ENCODE measurements at regions not wholly inside any gene's neighbourhood (a gene's known extent, or its start where the extent isn't known, plus 50 kb on each side); places are given as distances from the start of the nearest gene placed in this dataset.

GRCh38 chr15:31563421-31563820 lies 236.8 kb downstream of the KLF13 start:
- Histone ChIP-seq H3K27me3 (ENCODE audit: control insufficient read depth, insufficient read depth, low read length, poor library complexity, severe bottlenecking) (no peaks in the 10 kb centered on the region), H3K4me1 (ENCODE audit: control insufficient read depth, insufficient read depth, low read length) (no peaks in the 10 kb centered on the region), H3K27ac (ENCODE audit: low read depth, low read length) (no peak overlapping the region), H3K9me3 (ENCODE audit: control insufficient read depth, low read length) (peaks cover 4% of the 10 kb centered on the region), H3K4me3 (ENCODE audit: low read length) (no peak overlapping the region), H3K36me3 (ENCODE audit: control insufficient read depth, insufficient read depth, low read length) (peaks cover 6% of the 10 kb centered on the region), H3K9ac (ENCODE audit: extremely low read depth, low read length, poor library complexity, severe bottlenecking) (no peak overlapping the region)
- no peak overlapping the region for H3K4me3 Mint-ChIP-seq
- 90 to 92% methylated on average over 2 to 3 of the region's 3 CpGs for WGBS, 2 experiments (ENCODE audit: insufficient coverage in 1 of 2, insufficient read length in 1 of 2)
- peaks cover 12% of the 10 kb centered on the region for H3K9me3 Mint-ChIP-seq
- no peaks in the 10 kb centered on the region for H3K4me1 Mint-ChIP-seq
- TF ChIP-seq CTCF (conservative IDR thresholded peaks at IDR 0.05), result no peak
- no peak for DNase-seq
- H3K27ac Mint-ChIP-seq, result no peak overlapping the region
- H3K36me3 Mint-ChIP-seq (ENCODE audit: low read depth), result peaks cover 7% of the 10 kb centered on the region
- H3K27me3 Mint-ChIP-seq (ENCODE audit: insufficient read depth), result no peaks in the 10 kb centered on the region

- Mint-ChIP-seq H3K9me3 (peaks cover 16% of the 10 kb centered on the region), H3K4me3 (no peak overlapping the region), H3K36me3 (ENCODE audit: low read depth) (peaks cover 8% of the 10 kb centered on the region), H3K27ac (no peak overlapping the region), H3K4me1 (no peaks in the 10 kb centered on the region), H3K27me3 (ENCODE audit: insufficient read depth) (no peaks in the 10 kb centered on the region)
- no peak for TF ChIP-seq CTCF (conservative IDR thresholded peaks at IDR 0.05)
- H3K27ac ChIP-seq (ENCODE audit: low read depth, low read length), result no peak overlapping the region
- H3K36me3 ChIP-seq (ENCODE audit: control insufficient read depth, insufficient read depth, low read length), result peaks cover 11% of the 10 kb centered on the region
- no peaks in the 10 kb centered on the region for H3K27me3 ChIP-seq (ENCODE audit: control insufficient read depth, insufficient read depth, low read length, poor library complexity, severe bottlenecking)
- no peaks in the 10 kb centered on the region for H3K4me1 ChIP-seq (ENCODE audit: control insufficient read depth, insufficient read depth, low read length)
- H3K4me3 ChIP-seq (ENCODE audit: low read length), result no peak overlapping the region
- peaks cover 4% of the 10 kb centered on the region for H3K9me3 ChIP-seq (ENCODE audit: control insufficient read depth, low read length)
- H3K9ac ChIP-seq (ENCODE audit: extremely low read depth, low read length, poor library complexity, severe bottlenecking), result no peak overlapping the region
- DNase-seq, result no peak
- WGBS, 2 experiments (ENCODE audit: insufficient coverage in 1 of 2, insufficient read length in 1 of 2), result 77 to 94% methylated on average over 2 of the region's 2 CpGs
These were observed 241.2 kb downstream of the KLF13 start for GRCh38 chr15:31567861-31568260.

GRCh38 chr15:31569836-31570235 lies 243.2 kb downstream of the KLF13 start:
- peaks cover 4% of the 10 kb centered on the region for H3K9me3 ChIP-seq (ENCODE audit: control insufficient read depth, low read length)
- H3K27ac ChIP-seq (ENCODE audit: low read depth, low read length), result no peak overlapping the region
- Mint-ChIP-seq H3K4me1 (peaks cover 3% of the 10 kb centered on the region), H3K4me3 (no peak overlapping the region), H3K27me3 (ENCODE audit: insufficient read depth) (no peaks in the 10 kb centered on the region), H3K9me3 (peaks cover 16% of the 10 kb centered on the region), H3K36me3 (ENCODE audit: low read depth) (peaks cover 8% of the 10 kb centered on the region), H3K27ac (no peak overlapping the region)
- no peak for TF ChIP-seq CTCF (conservative IDR thresholded peaks at IDR 0.05)
- 88 to 93% methylated on average over 9 to 17 of the region's 17 CpGs for WGBS, 2 experiments (ENCODE audit: insufficient coverage in 1 of 2, insufficient read length in 1 of 2)
- no peak overlapping the region for H3K9ac ChIP-seq (ENCODE audit: extremely low read depth, low read length, poor library complexity, severe bottlenecking)
- H3K36me3 ChIP-seq (ENCODE audit: control insufficient read depth, insufficient read depth, low read length), result peaks cover 11% of the 10 kb centered on the region
- no peaks in the 10 kb centered on the region for H3K4me1 ChIP-seq (ENCODE audit: control insufficient read depth, insufficient read depth, low read length)
- no peak for DNase-seq
- no peaks in the 10 kb centered on the region for H3K27me3 ChIP-seq (ENCODE audit: control insufficient read depth, insufficient read depth, low read length, poor library complexity, severe bottlenecking)
- no peak overlapping the region for H3K4me3 ChIP-seq (ENCODE audit: low read length)

Measured in endodermal cell (in vitro differentiated cells).